ENCODE measurements at regions not wholly inside any gene's neighbourhood (a gene's known extent, or its start where the extent isn't known, plus 50 kb on each side); places are given as distances from the start of the nearest gene placed in this dataset.

- TF ChIP-seq CTCF (IDR thresholded peaks at IDR 0.05; ENCODE audit: insufficient read depth, low read length, poor library complexity, severe bottlenecking) (no peak), EZH2phosphoT487 (conservative IDR thresholded peaks at IDR 0.05; ENCODE audit: low read length) (no peak)
Measured at GRCh38 chr3:127119693-127120464, 73.1 kb upstream of the PRR23E start.

Measured in SU-DHL-6 (cell line).